ENCODE measurements at regions not wholly inside any gene's neighbourhood (a gene's known extent, or its start where the extent isn't known, plus 50 kb on each side); places are given as distances from the start of the nearest gene placed in this dataset.

- Histone ChIP-seq H3K4me3 (ENCODE audit: low read depth, low read length) (no peak overlapping the region), H3K27ac (no peak overlapping the region), H3K27me3 (ENCODE audit: insufficient read depth, low read depth, severe bottlenecking) (no peaks in the 10 kb centered on the region), H3K36me3 (no peaks in the 10 kb centered on the region), H3K9me3 (ENCODE audit: severe bottlenecking) (no peaks in the 10 kb centered on the region)
- TF ChIP-seq, protein P1, sequence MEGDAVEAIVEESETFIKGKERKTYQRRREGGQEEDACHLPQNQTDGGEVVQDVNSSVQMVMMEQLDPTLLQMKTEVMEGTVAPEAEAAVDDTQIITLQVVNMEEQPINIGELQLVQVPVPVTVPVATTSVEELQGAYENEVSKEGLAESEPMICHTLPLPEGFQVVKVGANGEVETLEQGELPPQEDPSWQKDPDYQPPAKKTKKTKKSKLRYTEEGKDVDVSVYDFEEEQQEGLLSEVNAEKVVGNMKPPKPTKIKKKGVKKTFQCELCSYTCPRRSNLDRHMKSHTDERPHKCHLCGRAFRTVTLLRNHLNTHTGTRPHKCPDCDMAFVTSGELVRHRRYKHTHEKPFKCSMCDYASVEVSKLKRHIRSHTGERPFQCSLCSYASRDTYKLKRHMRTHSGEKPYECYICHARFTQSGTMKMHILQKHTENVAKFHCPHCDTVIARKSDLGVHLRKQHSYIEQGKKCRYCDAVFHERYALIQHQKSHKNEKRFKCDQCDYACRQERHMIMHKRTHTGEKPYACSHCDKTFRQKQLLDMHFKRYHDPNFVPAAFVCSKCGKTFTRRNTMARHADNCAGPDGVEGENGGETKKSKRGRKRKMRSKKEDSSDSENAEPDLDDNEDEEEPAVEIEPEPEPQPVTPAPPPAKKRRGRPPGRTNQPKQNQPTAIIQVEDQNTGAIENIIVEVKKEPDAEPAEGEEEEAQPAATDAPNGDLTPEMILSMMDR (IDR thresholded peaks at IDR 0.05; ENCODE audit: low read depth, low read length) = no peak
- no peak for DNase-seq
Observed at GRCh38 chr1:200336901-200337391, 72.9 kb downstream of the ZNF281 start.

GRCh38 chr1:200336101-200336845, 73.6 kb downstream of the ZNF281 start:
- Histone ChIP-seq H3K4me3 (ENCODE audit: low read depth, low read length) (no peak overlapping the region), H3K27ac (no peak overlapping the region), H3K27me3 (ENCODE audit: insufficient read depth, low read depth, severe bottlenecking) (no peaks in the 10 kb centered on the region), H3K9me3 (ENCODE audit: severe bottlenecking) (no peaks in the 10 kb centered on the region), H3K36me3 (no peaks in the 10 kb centered on the region)
- TF ChIP-seq, protein P1 (IDR thresholded peaks at IDR 0.05; ENCODE audit: low read depth, low read length) = no peak
- no peak for DNase-seq

DNA sequence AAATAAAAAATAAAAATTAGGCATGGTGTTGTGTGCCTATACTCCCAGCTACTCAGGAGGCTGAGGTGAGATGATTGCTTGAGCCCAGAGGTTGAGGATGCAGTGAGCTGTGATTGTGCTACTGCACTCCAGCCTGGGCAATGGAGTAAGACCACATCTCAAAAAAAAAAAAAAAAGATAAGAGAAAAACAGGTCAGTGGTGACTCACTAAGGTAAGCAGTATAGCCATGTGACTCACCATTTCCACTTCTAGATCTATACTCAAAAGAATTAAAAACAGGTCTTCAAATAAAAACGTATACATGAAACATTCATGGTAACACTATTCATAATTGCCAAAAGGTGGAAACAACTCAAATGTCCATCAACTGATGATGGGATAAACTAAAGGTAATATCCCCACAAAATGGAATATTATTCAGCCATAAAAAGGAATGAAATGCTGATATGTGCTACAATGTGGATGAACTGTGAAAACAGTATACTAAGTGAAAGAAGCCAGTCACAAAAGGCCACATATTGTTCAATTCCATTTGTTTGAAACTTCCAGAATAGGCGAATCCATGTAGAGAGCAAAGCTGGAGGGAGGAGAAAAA, 75.1 kb downstream of the ZNF281 start:
- Histone ChIP-seq H3K27ac (no peak overlapping the region), H3K36me3 (no peaks in the 10 kb centered on the region), H3K4me3 (ENCODE audit: low read depth, low read length) (no peak overlapping the region), H3K27me3 (ENCODE audit: insufficient read depth, low read depth, severe bottlenecking) (no peaks in the 10 kb centered on the region), H3K9me3 (ENCODE audit: severe bottlenecking) (no peaks in the 10 kb centered on the region)
- DNase-seq = no peak
- TF ChIP-seq, protein P1 (IDR thresholded peaks at IDR 0.05; ENCODE audit: low read depth, low read length) = no peak

DNA sequence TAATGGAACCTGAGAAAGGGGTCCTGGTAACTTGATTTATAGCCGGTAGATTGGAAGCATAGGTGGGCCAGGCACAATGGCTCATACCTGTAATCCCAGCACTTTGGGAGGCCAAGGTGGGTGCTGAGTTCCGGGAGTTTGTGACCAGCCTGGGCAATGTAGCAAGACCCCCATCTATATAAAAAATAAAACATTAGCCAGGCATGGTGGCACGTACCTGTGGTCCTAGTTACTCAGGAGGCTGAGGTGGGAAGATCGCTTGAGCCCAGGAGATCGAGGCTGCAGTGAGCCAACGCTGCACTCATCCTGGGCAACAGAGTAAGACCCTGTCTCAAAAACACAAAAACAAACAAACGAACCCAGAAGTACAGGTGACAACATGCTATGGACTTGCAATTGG, 76.5 kb downstream of the ZNF281 start:
- H3K27me3 ChIP-seq (ENCODE audit: insufficient read depth, low read depth, severe bottlenecking) = no peaks in the 10 kb centered on the region
- no peak overlapping the region for H3K4me3 ChIP-seq (ENCODE audit: low read depth, low read length)
- H3K27ac ChIP-seq = no peak overlapping the region
- TF ChIP-seq, protein P1 (IDR thresholded peaks at IDR 0.05; ENCODE audit: low read depth, low read length) = no peak
- H3K36me3 ChIP-seq = no peaks in the 10 kb centered on the region
- no peak for DNase-seq
- H3K9me3 ChIP-seq (ENCODE audit: severe bottlenecking) = no peaks in the 10 kb centered on the region

DNA sequence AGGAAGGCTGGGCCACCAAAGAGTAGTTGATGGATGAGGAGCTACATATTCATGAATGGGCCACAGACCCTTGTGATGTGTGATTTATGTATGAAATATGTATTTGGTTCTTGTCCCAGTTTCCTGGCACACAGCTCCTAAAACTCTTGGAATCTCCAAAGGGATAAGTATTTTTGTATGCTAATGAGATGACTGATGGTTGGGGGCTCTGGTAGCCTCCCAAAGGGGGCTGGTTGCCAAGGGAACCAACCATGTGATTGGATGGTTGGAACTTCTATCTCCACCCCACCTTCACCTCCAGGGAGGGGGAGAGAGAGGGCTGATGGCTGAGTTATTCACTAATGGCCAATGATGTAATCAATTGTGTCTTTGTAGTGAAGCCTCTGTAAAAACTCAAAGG, 77.1 kb downstream of the ZNF281 start:
- H3K9me3 ChIP-seq (ENCODE audit: severe bottlenecking) = no peaks in the 10 kb centered on the region
- no peak overlapping the region for H3K4me3 ChIP-seq (ENCODE audit: low read depth, low read length)
- no peaks in the 10 kb centered on the region for H3K27me3 ChIP-seq (ENCODE audit: insufficient read depth, low read depth, severe bottlenecking)
- H3K27ac ChIP-seq = no peak overlapping the region
- DNase-seq = no peak
- TF ChIP-seq, protein P1 (IDR thresholded peaks at IDR 0.05; ENCODE audit: low read depth, low read length) = no peak
- H3K36me3 ChIP-seq = no peaks in the 10 kb centered on the region
